ENCODE measurements at regions not wholly inside any gene's neighbourhood (a gene's known extent, or its start where the extent isn't known, plus 50 kb on each side); places are given as distances from the start of the nearest gene placed in this dataset.

- TF ChIP-seq CTCF (IDR thresholded peaks at IDR 0.05) (no peak), POLR2A (IDR thresholded peaks at IDR 0.05) (no peak)
Observed at GRCh38 chr11:109016724-109017123, 351.9 kb downstream of the DDX10 start.

Measured in upper lobe of left lung (tissue), 4 donors.